NCI-H510A (cell line): ENCODE measurements at regions not wholly inside any gene's neighbourhood (a gene's known extent, or its start where the extent isn't known, plus 50 kb on each side); places are given as distances from the start of the nearest gene placed in this dataset.
"Not testable (repeated sequence)": the region's sequence is repeated elsewhere in the genome, so short reads cannot be mapped to it uniquely, and the experiment has no call there.

Experiments
- DNase-seq: peaks from one replicate; lab custom pipeline; 2025; lab: John Stamatoyannopoulos, UW

- DNase-seq = no peak
These were observed 55.1 kb upstream of the STARD13 start for GRCh38 chr13:33340631-33341030.

GRCh38 chr13:33341861-33342452 lies 56.4 kb upstream of the STARD13 start:
- no peak for DNase-seq

- DNase-seq = no peak
These were observed 60.3 kb upstream of the STARD13 start for GRCh38 chr13:33345842-33346241.

GRCh38 chr13:33347861-33348260 lies 62.3 kb upstream of the STARD13 start:
- DNase-seq = no peak

GRCh38 chr13:33348366-33348765 lies 62.8 kb upstream of the STARD13 start:
- no peak for DNase-seq

- no peak for DNase-seq
These were observed 63.9 kb upstream of the STARD13 start for GRCh38 chr13:33349288-33349985.

- DNase-seq = no peak
These were observed 64.7 kb upstream of the STARD13 start for GRCh38 chr13:33349986-33350826.

- no peak for DNase-seq
These were observed 65.8 kb upstream of the STARD13 start for GRCh38 chr13:33351319-33351718.

GRCh38 chr13:33352041-33352440 lies 66.5 kb upstream of the STARD13 start:
- DNase-seq = no peak

GRCh38 chr13:33352526-33352925 lies 67.0 kb upstream of the STARD13 start:
- DNase-seq = no peak

GRCh38 chr13:33353210-33353609 lies 67.7 kb upstream of the STARD13 start:
- no peak for DNase-seq

- DNase-seq = no peak
These were observed 68.1 kb upstream of the STARD13 start for GRCh38 chr13:33353646-33354045.

GRCh38 chr13:33355201-33355895 lies 69.8 kb upstream of the STARD13 start:
- DNase-seq = no peak

GRCh38 chr13:33358076-33358475 lies 72.5 kb upstream of the STARD13 start:
- not testable (repeated sequence) for DNase-seq

GRCh38 chr13:33362986-33363727 lies 77.6 kb upstream of the STARD13 start:
- no peak for DNase-seq

- no peak for DNase-seq
These were observed 78.6 kb upstream of the STARD13 start for GRCh38 chr13:33364192-33364591.

GRCh38 chr13:33366469-33367062 lies 81.0 kb upstream of the STARD13 start:
- no peak for DNase-seq

GRCh38 chr13:33367171-33367895 lies 81.8 kb upstream of the STARD13 start:
- no peak for DNase-seq

GRCh38 chr13:33367926-33368325 lies 82.4 kb upstream of the STARD13 start:
- DNase-seq = no peak

GRCh38 chr13:33369073-33369472 lies 83.5 kb upstream of the STARD13 start:
- no peak for DNase-seq
